Upper lobe of right lung (tissue), 1 donor: ENCODE measurements at regions not wholly inside any gene's neighbourhood (a gene's known extent, or its start where the extent isn't known, plus 50 kb on each side); places are given as distances from the start of the nearest gene placed in this dataset.

Source experiments
- ATAC-seq: fragments of 200-7000 bp; cut with Tn5 transposase; one replicate; pipeline ENCODE4 v1.9.1; 2020; ENCODE audit warnings: mild to moderate bottlenecking, moderate library complexity
- DNase-seq: peaks from one replicate; pipeline ENCODE4 v3.0.0-alpha.2; 2020
- H3K27ac ChIP-seq: fragments of 200-600 bp; one replicate; pipeline ENCODE4 v1.8.0; 2022
- H3K27me3 ChIP-seq: fragments of 200-600 bp; one replicate; pipeline ENCODE4 v1.8.0; 2022; ENCODE audit warnings: mild to moderate bottlenecking
- H3K36me3 ChIP-seq: fragments of 200-600 bp; one replicate; pipeline ENCODE4 v1.8.0; 2022
- H3K4me1 ChIP-seq: fragments of 200-600 bp; one replicate; pipeline ENCODE4 v1.8.0; 2022
- H3K4me3 ChIP-seq: fragments of 200-600 bp; one replicate; pipeline ENCODE4 v1.8.0; 2022; ENCODE audit warnings: mild to moderate bottlenecking
- H3K9me3 ChIP-seq: fragments of 200-600 bp; one replicate; pipeline ENCODE4 v1.8.0; 2022
- intact Hi-C: fragments of 100-400 bp; cut with DNase I; formaldehyde crosslinking; loops from one replicate; pipeline ENCODE4 v1.11.0; 2022
- TF ChIP-seq, protein P1 (sequence below): fragments of 200-600 bp; IDR thresholded peaks from one replicate; pipeline ENCODE4 v1.8.0; 2022; ENCODE audit warnings: antibody characterized with exemption
- donor health status: DM: no; HTN: yes; CAD: no; lungs with severe emphysema.

DNA sequence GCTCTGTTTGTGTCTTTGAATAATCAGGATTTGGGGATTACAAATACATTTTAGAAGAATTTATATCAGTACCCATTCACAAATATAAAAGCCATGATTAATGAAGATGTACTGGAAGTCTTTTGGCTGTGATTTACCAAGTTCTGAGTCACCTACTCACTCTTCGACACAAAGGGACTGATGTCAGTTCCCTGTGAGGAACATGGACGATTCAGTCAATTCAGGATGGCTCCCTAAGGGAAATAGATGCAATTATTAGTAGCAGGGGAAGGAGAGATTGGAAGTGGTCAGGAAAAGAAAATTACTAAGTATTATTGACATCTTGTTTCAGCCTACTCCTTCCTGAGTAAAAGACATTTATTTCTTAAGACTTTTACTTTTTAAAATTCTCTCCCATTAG, 550.7 kb upstream of the SLIT2 start:
- no peak for ATAC-seq
- Histone ChIP-seq H3K4me3 (no peak overlapping the region), H3K36me3 (no peaks in the 10 kb centered on the region), H3K9me3 (no peaks in the 10 kb centered on the region), H3K4me1 (no peaks in the 10 kb centered on the region), H3K27ac (no peak overlapping the region), H3K27me3 (no peaks in the 10 kb centered on the region)
- intact Hi-C loops = no loop called here
- DNase-seq = no peak
- TF ChIP-seq, protein P1, sequence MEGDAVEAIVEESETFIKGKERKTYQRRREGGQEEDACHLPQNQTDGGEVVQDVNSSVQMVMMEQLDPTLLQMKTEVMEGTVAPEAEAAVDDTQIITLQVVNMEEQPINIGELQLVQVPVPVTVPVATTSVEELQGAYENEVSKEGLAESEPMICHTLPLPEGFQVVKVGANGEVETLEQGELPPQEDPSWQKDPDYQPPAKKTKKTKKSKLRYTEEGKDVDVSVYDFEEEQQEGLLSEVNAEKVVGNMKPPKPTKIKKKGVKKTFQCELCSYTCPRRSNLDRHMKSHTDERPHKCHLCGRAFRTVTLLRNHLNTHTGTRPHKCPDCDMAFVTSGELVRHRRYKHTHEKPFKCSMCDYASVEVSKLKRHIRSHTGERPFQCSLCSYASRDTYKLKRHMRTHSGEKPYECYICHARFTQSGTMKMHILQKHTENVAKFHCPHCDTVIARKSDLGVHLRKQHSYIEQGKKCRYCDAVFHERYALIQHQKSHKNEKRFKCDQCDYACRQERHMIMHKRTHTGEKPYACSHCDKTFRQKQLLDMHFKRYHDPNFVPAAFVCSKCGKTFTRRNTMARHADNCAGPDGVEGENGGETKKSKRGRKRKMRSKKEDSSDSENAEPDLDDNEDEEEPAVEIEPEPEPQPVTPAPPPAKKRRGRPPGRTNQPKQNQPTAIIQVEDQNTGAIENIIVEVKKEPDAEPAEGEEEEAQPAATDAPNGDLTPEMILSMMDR = no peak

GRCh38 chr4:19698961-19699360, 552.7 kb upstream of the SLIT2 start:
- no peak overlapping the region for H3K4me3 ChIP-seq
- no peak overlapping the region for H3K27ac ChIP-seq
- no peaks in the 10 kb centered on the region for H3K9me3 ChIP-seq
- H3K36me3 ChIP-seq = no peaks in the 10 kb centered on the region
- TF ChIP-seq, protein P1 = no peak
- H3K27me3 ChIP-seq = no peaks in the 10 kb centered on the region
- ATAC-seq (no peak), DNase-seq (no peak)
- intact Hi-C loops = no loop called here
- H3K4me1 ChIP-seq = no peaks in the 10 kb centered on the region

DNA sequence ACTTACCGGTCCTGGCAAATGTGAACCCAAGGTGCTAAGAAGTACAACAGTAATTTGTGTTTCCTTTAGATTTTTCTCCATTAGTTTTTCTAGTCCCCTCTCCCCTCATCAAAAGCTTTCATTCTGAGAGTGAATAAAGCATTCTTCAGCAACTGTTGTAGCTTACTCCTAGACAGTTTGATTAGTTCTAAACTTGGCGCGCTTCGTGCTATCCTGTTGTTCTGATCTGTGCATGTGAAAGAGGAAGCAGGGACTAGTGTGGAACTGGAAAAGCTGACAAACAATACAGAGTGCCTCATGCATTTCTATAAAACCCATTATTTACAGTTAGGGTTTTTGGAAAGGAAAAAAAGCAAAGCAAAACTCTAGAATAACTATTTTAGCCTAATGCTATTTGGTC, 556.9 kb upstream of the SLIT2 start:
- TF ChIP-seq, protein P1 = no peak
- no peaks in the 10 kb centered on the region for H3K4me1 ChIP-seq
- H3K27ac ChIP-seq = no peak overlapping the region
- DNase-seq (no peak), ATAC-seq (no peak)
- H3K27me3 ChIP-seq = no peaks in the 10 kb centered on the region
- no peaks in the 10 kb centered on the region for H3K9me3 ChIP-seq
- no peak overlapping the region for H3K4me3 ChIP-seq
- H3K36me3 ChIP-seq = no peaks in the 10 kb centered on the region
- intact Hi-C loops = no loop called here

GRCh38 chr4:19693936-19694570, 557.7 kb upstream of the SLIT2 start:
- no peaks in the 10 kb centered on the region for H3K9me3 ChIP-seq
- H3K4me3 ChIP-seq = no peak overlapping the region
- H3K27ac ChIP-seq = no peak overlapping the region
- no peaks in the 10 kb centered on the region for H3K4me1 ChIP-seq
- intact Hi-C loops = no loop called here
- TF ChIP-seq, protein P1 = no peak
- no peaks in the 10 kb centered on the region for H3K27me3 ChIP-seq
- ATAC-seq (no peak), DNase-seq (no peak)
- H3K36me3 ChIP-seq = no peaks in the 10 kb centered on the region

DNA sequence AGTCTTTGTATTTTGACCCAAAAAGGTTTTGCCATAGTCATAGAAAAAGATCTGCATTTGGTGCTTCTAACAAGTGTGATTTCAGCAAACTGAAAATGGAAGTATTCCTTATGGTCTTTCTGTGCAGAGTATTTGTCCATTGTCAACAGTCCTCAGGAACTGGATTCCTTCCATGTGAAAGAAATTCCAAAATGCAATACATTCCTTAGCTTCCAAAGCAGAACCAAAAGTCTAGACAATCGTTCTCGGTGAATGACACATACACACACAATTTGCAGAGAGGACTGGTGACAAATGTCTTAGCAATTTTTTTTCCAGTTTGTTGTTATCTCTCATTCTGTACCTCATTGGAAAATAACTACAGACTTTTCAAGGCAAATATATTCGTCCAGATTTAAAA, 562.2 kb upstream of the SLIT2 start:
- Histone ChIP-seq H3K4me1 (no peaks in the 10 kb centered on the region), H3K27me3 (no peaks in the 10 kb centered on the region), H3K4me3 (no peak overlapping the region), H3K36me3 (no peaks in the 10 kb centered on the region), H3K27ac (no peak overlapping the region), H3K9me3 (no peaks in the 10 kb centered on the region)
- TF ChIP-seq, protein P1 = no peak
- ATAC-seq (peak; percentile 55), DNase-seq (no peak)
- intact Hi-C loops = no loop called here

DNA sequence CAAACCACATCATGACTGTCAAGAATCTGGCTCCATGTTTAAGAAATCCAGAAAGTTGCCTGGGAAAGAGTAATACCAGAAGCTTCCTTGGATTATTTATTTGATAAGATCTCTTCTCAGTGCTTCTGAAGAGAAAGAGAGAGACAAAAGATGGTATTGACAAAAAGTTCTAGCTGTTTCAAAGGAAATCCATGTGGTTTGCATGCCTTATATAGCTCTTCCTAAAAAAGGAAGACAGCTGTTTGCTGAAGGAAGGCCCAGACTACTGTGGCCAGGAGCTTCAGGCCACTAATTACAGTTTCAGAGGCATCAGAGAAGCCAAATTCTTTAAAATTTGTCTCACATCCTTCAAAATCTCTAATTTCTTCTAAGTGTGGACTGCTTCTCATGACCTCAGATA, 565.2 kb upstream of the SLIT2 start:
- Histone ChIP-seq H3K27me3 (no peaks in the 10 kb centered on the region), H3K27ac (no peak overlapping the region), H3K36me3 (no peaks in the 10 kb centered on the region), H3K4me3 (no peak overlapping the region), H3K4me1 (no peaks in the 10 kb centered on the region), H3K9me3 (no peaks in the 10 kb centered on the region)
- TF ChIP-seq, protein P1 = no peak
- ATAC-seq = no peak
- intact Hi-C loops = no loop called here
- DNase-seq = no peak
